Psoas muscle (tissue), 7 donors: ENCODE measurements at regions not wholly inside any gene's neighbourhood (a gene's known extent, or its start where the extent isn't known, plus 50 kb on each side); places are given as distances from the start of the nearest gene placed in this dataset.

Experiments used
- ATAC-seq, 4 donors: fragments of 200-7000 bp; cut with Tn5 transposase; one replicate each; pipeline ENCODE4 v1.9.1; 2020; ENCODE audit warnings: moderate library complexity in 3 of 4, mild to moderate bottlenecking in 2 of 4
- DNase-seq, 2 donors: peaks; one replicate each; pipeline ENCODE4 v3.0.0-alpha.2; 2020
- H3K27ac ChIP-seq: fragments of 200-600 bp; one replicate; pipeline ENCODE4 v1.8.0; 2022
- H3K27me3 ChIP-seq, 3 donors: fragments of 200-600 bp in 1 of 3; one replicate each; pipeline versions ENCODE4 v1.6.1 to v1.8.0; 2013 to 2022; ENCODE audit warnings: low read length in 2 of 3, mild to moderate bottlenecking in 2 of 3, moderate library complexity in 1 of 3; ENCODE audit not compliant: insufficient read depth in 3 of 3
- H3K36me3 ChIP-seq, 2 donors: fragments of 200-600 bp in 1 of 2; one replicate each; pipeline versions ENCODE4 v1.6.1 to v1.8.0; 2013 to 2022; ENCODE audit warnings: low read depth in 1 of 2, mild to moderate bottlenecking in 1 of 2, moderate library complexity in 1 of 2; ENCODE audit not compliant: insufficient read depth in 1 of 2
- H3K4me1 ChIP-seq: fragments of 200-600 bp; one replicate; pipeline ENCODE4 v1.8.0; 2022
- H3K4me3 ChIP-seq: fragments of 200-600 bp; one replicate; pipeline ENCODE4 v1.8.0; 2022; ENCODE audit warnings: mild to moderate bottlenecking
- H3K9me3 ChIP-seq: fragments of 200-600 bp; one replicate; pipeline ENCODE4 v1.8.0; 2022
- WGBS, 3 donors: extraction: QIAGEN DNeasy Blood & Tissue Kit; methylation state at CpG; one replicate each; pipeline versions ENCODE4 v1.1.6 to v1.1.7; 2013; 5-methylcytosine and 5-hydroxymethylcytosine counted together
- intact Hi-C, 2 donors: fragments of 100-400 bp; cut with DNase I; formaldehyde crosslinking; loops; one replicate each; pipeline versions ENCODE4 v1.11.0 to v1.14.2; 2022
- TF ChIP-seq, protein P1 (sequence below): fragments of 200-600 bp; IDR thresholded peaks from one replicate; pipeline ENCODE4 v1.8.0; 2022; ENCODE audit warnings: antibody characterized with exemption
- donor health status: healthy with polysubstance abuse.
- donor health status: DM: no; HTN: no; CAD: no; lungs with moderate emphysema.
- donor health status: Bipolar disorder and iron deficiency.
- donor health status: healthy.
- donor health status: DM: yes; HTN: yes; CAD: no.
- donor health status: DM: no; HTN: no; CAD: no.
- donor health status: DM: yes; HTN: yes; CAD: no.

DNA sequence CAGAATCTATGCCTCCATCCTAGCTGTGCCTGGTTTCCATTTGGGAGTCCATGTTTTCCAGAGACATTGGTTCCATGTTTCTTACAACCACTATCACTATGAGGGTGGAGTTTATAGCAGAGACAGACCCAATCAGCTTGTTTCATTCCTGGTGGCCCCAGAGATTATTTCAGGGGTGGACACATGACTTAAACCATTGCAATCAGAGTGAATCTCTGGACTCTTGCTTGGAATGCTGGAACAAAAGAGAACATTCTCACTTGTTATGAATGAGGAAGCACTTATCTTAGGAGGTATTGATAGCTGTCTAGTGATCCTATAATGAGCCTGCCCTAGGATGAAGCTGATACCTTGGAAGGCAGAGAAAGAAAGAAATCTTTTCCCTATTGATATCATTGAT, 250.3 kb downstream of the ATG4C start:
- TF ChIP-seq, protein P1, sequence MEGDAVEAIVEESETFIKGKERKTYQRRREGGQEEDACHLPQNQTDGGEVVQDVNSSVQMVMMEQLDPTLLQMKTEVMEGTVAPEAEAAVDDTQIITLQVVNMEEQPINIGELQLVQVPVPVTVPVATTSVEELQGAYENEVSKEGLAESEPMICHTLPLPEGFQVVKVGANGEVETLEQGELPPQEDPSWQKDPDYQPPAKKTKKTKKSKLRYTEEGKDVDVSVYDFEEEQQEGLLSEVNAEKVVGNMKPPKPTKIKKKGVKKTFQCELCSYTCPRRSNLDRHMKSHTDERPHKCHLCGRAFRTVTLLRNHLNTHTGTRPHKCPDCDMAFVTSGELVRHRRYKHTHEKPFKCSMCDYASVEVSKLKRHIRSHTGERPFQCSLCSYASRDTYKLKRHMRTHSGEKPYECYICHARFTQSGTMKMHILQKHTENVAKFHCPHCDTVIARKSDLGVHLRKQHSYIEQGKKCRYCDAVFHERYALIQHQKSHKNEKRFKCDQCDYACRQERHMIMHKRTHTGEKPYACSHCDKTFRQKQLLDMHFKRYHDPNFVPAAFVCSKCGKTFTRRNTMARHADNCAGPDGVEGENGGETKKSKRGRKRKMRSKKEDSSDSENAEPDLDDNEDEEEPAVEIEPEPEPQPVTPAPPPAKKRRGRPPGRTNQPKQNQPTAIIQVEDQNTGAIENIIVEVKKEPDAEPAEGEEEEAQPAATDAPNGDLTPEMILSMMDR, result no peak
- H3K4me1 ChIP-seq, result no peaks in the 10 kb centered on the region
- no peak for ATAC-seq
- no peak overlapping the region for H3K4me3 ChIP-seq
- H3K9me3 ChIP-seq, result no peaks in the 10 kb centered on the region
- no peak overlapping the region for H3K27ac ChIP-seq
- intact Hi-C loops, result no loop called here
- no peaks in the 10 kb centered on the region for H3K36me3 ChIP-seq
- H3K27me3 ChIP-seq, result no peaks in the 10 kb centered on the region
- no peak for DNase-seq

- intact Hi-C loops, result no loop called here
These were observed 254.7 kb downstream of the ATG4C start for GRCh38 chr1:63038586-63038985.

GRCh38 chr1:63041660-63042059, 257.7 kb downstream of the ATG4C start:
- Histone ChIP-seq H3K27ac (no peak overlapping the region), H3K4me3 (no peak overlapping the region), H3K4me1 (no peaks in the 10 kb centered on the region), H3K9me3 (no peaks in the 10 kb centered on the region), H3K27me3 (no peaks in the 10 kb centered on the region), H3K36me3 (no peaks in the 10 kb centered on the region)
- ATAC-seq (no peak), DNase-seq (no peak)
- 81 to 83% (median 83%) methylated on average over 3 of the region's 3 CpGs for WGBS, 3 donors
- TF ChIP-seq, protein P1, result no peak
- intact Hi-C loops, result no loop called here

More at GRCh38 chr1:63038586-63038985, 254.7 kb downstream of the ATG4C start:
- DNase-seq, result no peak
- H3K36me3 ChIP-seq, result no peaks in the 10 kb centered on the region
- ATAC-seq, result no peak
- H3K4me1 ChIP-seq, result no peaks in the 10 kb centered on the region
- no peaks in the 10 kb centered on the region for H3K9me3 ChIP-seq
- TF ChIP-seq, protein P1, result no peak
- H3K27me3 ChIP-seq, result no peaks in the 10 kb centered on the region
- H3K4me3 ChIP-seq, result no peak overlapping the region
- 84 to 90% (median 88%) methylated on average over 5 of the region's 5 CpGs for WGBS, 3 donors
- H3K27ac ChIP-seq, result no peak overlapping the region

GRCh38 chr1:63042278-63042677, 258.3 kb downstream of the ATG4C start:
- Histone ChIP-seq H3K27ac (no peak overlapping the region), H3K4me1 (no peaks in the 10 kb centered on the region), H3K36me3 (no peaks in the 10 kb centered on the region), H3K4me3 (no peak overlapping the region), H3K27me3 (no peaks in the 10 kb centered on the region), H3K9me3 (no peaks in the 10 kb centered on the region)
- no peak for DNase-seq
- TF ChIP-seq, protein P1, result no peak
- WGBS, 3 donors, result 35 to 37% (median 36%) methylated on average over 4 of the region's 4 CpGs
- intact Hi-C loops, result no loop called here
- ATAC-seq, result no peak

DNA sequence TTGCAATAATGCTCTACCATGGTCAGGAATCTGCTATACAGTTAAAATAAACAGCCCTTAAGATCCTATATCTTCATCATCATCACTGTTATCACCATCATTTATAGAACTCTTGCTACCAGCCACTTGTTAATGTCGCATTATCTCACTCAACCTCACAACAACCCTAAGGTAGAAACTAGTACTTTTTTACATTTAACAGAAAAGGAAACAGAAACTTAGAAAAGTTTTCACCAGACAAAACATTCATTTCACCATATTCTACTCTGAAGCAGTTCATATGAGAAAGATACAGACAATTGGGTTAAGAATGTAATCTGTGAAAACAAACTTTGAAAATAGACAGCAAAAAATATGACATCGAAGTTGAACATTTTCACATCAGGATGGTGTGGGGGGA, 262.6 kb downstream of the ATG4C start:
- ATAC-seq (no peak), DNase-seq (no peak)
- Histone ChIP-seq H3K27me3 (no peaks in the 10 kb centered on the region), H3K4me1 (no peaks in the 10 kb centered on the region), H3K4me3 (no peak overlapping the region), H3K27ac (no peak overlapping the region), H3K36me3 (no peaks in the 10 kb centered on the region), H3K9me3 (no peaks in the 10 kb centered on the region)
- TF ChIP-seq, protein P1, result no peak
- intact Hi-C loops, result no loop called here
- WGBS, 3 donors, result 87 to 96% (median 89%) methylated on average over 2 of the region's 2 CpGs
